SHP77 (cell line): ENCODE measurements at regions not wholly inside any gene's neighbourhood (a gene's known extent, or its start where the extent isn't known, plus 50 kb on each side); places are given as distances from the start of the nearest gene placed in this dataset.
"Not testable (repeated sequence)": the region's sequence is repeated elsewhere in the genome, so short reads cannot be mapped to it uniquely, and the experiment has no call there.

ENCODE experiments used
- DNase-seq, 2 experiments: peaks; one replicate each; lab custom pipeline; 2025; lab: John Stamatoyannopoulos, UW

DNA sequence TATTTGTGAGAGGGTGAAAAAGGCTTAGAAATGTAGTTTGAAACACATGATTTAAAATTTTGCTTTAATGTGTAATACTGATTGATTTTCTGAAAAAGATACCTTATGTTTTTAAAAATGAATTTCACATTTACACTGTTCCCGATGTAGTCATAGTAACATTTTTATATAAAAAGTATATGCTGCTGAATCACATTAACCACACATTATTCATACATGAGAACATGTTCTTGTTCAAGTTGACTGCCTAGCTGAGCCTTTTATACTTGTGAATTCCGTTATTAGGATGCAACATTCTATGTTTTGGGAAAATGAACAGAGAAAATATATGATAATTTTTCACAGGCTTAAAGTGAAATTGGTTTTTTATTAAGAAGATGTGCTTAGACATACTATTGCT is 461.1 kb upstream of the NUDT12 start:
- DNase-seq, result no peak

GRCh38 chr5:104019956-104020355 is 457.4 kb upstream of the NUDT12 start:
- no peak for DNase-seq

GRCh38 chr5:104018299-104018698 is 455.7 kb upstream of the NUDT12 start:
- DNase-seq, result no peak

DNA sequence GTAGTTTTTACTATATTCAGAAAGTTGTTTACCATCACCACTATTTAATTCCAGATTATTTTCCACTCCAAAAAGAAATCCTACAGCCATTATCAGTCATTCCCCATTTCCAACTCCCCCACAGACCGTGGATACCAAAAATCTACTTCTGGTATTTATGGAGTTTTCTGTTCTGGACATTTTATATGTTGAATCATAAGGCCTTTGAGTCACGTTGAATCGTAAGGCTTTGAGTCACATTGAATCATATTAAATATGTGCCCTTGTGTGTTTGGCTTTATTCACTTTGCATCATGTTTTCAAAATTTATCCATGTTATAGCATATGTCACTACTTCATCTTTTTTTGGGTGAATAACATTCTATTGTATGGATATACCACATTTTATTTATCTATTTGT is 454.1 kb upstream of the NUDT12 start:
- DNase-seq, result no peak

DNA sequence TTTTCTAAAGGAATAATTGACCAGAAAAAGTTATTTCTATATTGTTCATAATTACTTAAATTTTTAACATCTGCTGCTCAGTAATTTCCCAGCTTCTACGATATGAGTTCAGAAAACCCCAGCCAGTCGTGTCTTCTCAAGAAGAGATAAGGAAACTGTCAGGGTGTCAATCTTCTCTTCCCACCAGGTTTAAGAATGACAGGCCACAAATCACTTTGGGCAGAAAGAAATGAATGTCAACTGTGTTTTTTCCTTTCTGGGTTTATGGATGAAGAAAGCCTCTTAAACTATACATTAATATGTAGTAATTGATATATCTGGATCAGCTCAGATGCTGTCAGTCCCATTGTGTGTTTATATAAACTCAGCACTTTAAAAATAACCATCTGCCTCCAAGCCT is 453.2 kb upstream of the NUDT12 start:
- DNase-seq, result no peak

GRCh38 chr5:104002783-104003182 is 440.2 kb upstream of the NUDT12 start:
- not testable (repeated sequence) for DNase-seq

DNA sequence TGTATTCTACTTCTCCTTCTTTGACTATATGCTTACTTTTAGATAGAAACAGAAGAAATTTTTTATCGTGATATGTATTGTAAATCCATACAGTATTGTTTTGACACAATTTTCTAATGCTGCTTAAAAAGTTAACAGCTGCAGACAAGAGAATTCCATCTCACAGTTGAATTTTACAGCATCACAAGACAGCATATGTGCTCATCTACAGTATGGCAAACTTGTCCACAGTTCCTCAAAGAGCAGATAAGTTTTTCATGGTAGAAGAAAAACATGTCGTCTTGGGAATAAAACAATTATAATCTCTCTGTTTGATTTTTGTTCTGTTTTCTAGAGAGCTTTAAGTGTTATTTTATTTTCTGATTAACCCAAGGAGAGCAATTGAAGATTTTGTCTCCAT is 438.5 kb upstream of the NUDT12 start:
- DNase-seq, result no peak

- no peak for DNase-seq
Observed at GRCh38 chr5:103993031-103993430, 430.4 kb upstream of the NUDT12 start.

- DNase-seq, result no peak
Observed at GRCh38 chr5:103990064-103990463, 427.5 kb upstream of the NUDT12 start.

GRCh38 chr5:103981592-103981991 is 419.0 kb upstream of the NUDT12 start:
- no peak for DNase-seq

- DNase-seq, result no peak
Observed at GRCh38 chr5:103973669-103974068, 411.1 kb upstream of the NUDT12 start.

DNA sequence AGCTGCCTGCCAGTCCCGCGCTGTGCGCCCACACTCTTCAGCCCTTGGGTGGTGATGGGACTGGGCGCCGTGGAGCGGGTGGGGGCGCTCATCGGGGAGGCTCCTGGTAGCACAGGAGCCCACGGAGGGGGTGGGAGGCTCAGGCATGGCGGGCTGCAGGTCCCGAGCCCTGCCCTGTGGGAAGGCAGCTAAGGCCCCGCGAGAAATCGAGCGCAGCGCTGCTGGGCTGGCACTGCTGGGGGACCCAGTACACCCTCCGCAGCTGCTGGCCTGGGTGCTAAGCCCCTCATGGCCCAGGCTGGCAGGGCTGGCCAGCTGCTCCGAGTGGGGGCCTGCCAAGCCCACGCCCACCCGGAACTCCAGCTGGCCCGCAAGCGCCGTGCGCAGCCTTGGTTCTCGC is 403.7 kb upstream of the NUDT12 start:
- DNase-seq, result not testable (repeated sequence)

DNA sequence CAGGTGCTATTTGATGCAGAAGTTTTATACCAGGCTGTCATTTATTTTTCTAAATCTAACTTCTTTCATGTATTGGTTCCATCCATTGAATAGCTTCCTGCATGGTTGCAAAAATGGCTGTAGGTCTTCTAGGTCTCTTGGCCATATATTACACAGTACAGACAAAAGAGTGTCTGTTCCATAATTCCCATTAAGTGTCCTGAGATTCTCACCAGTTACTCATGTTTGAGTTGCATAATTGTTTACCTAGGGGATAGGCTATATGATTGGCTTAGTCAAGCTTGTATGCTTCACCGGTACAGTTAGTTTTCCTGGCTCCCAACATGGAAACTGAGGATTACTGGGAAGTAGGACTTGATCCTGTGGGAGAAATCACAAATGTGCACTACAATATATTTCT is 399.4 kb upstream of the NUDT12 start:
- DNase-seq, result no peak

- no peak for DNase-seq
Observed at GRCh38 chr5:103953601-103954382, 391.2 kb upstream of the NUDT12 start.

GRCh38 chr5:103951776-103952175 is 389.2 kb upstream of the NUDT12 start:
- DNase-seq, result no peak

- no peak for DNase-seq
Observed at GRCh38 chr5:103943230-103943629, 380.6 kb upstream of the NUDT12 start.

- no peak for DNase-seq
Observed at GRCh38 chr5:103942587-103943186, 380.1 kb upstream of the NUDT12 start.

DNA sequence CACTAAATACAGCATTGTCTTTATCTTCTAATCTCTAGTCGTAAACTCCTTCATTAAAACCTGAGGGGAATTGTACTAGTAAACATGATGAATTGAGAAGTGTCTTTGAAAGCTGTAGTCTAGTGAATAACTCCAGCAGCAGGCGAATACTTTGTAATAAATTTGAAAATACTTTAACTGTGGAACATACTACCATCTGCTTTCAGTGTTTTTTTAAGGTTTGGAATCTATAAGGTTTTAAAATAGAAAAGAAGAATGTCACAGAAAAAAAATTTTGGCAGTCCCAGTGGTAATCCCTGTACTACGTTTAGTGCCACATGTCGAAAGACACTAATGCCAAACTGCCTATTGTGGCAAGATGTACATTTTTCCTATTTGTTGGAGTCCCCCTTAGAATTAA is 379.0 kb upstream of the NUDT12 start:
- no peak for DNase-seq

- DNase-seq, result no peak
Observed at GRCh38 chr5:103938146-103938695, 375.6 kb upstream of the NUDT12 start.

DNA sequence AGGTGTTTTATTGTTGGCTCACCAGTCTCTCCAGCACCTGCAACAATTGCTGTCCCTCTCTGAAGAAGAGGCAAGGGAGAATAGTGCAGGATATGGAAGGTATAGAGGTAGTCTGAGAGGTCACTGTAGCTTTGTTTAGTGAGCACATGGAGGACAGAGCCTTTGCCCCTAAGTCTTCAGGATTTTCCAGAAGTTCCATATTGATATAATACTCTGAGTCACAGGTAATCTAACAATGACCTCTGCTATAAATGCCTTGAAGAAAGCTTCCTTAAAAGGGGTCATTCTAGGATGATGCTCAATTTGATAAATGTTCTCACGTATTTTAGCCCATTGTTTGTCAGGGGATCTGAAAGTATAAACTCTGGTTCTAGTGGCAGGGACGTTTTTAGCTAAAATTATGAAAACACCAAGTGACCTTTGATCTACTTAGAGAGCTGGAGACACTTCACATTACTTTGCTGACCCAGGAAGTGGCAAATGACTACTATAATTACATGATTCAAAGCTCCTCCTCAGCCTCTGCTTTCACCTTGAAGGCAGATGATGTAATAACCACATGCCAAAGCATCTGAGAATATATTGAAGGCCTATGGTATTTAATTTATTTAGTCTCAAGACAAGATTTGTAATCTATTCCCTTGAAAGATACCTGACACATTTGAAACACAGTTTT is 366.9 kb upstream of the NUDT12 start:
- no peak for DNase-seq

DNA sequence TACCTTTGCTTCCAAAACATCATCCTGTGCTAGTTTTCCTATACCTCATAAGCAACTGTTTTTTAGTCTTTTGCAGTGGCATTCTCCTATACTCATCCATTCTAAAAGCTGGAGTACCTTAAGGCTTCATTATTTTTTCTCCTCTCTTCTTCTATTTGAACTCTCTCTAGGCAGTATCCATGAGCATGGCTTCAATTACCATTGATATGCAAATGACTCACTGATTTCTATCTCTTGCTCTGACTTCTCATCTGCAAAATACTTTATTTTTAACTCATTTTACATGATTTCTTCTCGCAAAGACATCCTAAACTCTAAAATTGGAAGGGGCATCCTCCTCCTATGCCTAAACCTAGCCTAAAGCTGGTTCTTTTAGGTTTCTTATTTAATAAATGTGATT is 365.1 kb upstream of the NUDT12 start:
- no peak for DNase-seq

- no peak for DNase-seq
Observed at GRCh38 chr5:103923616-103924168, 361.1 kb upstream of the NUDT12 start.

- DNase-seq, result no peak
Observed at GRCh38 chr5:103919506-103919905, 356.9 kb upstream of the NUDT12 start.
